DMS 273 (cell line): ENCODE measurements at regions not wholly inside any gene's neighbourhood (a gene's known extent, or its start where the extent isn't known, plus 50 kb on each side); places are given as distances from the start of the nearest gene placed in this dataset.

Experiments used
- DNase-seq: peaks from one replicate; lab custom pipeline; 2025; ENCODE audit not compliant: unreplicated experiment; lab: John Stamatoyannopoulos, UW

GRCh38 chr9:105828171-105828570, 133.8 kb downstream of the TMEM38B start:
- no peak for DNase-seq

- no peak for DNase-seq
These were observed 134.4 kb downstream of the TMEM38B start for GRCh38 chr9:105828596-105829213.

DNA sequence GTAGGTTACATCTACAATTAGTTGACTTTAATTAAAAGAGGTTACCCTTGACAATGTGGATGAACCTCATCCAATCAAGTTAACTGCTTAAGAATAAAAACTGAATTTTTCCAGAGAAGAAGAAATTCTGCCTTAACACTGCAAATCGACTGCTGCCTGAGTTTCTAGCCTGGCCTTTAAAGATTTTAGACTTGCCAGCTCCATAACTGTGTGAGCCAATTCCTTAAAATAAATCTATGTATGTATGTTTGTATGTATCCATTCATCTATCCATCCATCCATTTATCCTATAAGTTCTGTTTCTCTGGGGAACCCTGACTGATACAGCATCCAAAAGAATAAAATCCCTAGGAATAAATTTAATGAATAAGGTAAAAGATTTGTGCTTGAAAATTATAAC, 136.1 kb downstream of the TMEM38B start:
- no peak for DNase-seq

- DNase-seq, result no peak
These were observed 137.9 kb downstream of the TMEM38B start for GRCh38 chr9:105832096-105832710.

- no peak for DNase-seq
These were observed 139.1 kb downstream of the TMEM38B start for GRCh38 chr9:105833271-105833975.

DNA sequence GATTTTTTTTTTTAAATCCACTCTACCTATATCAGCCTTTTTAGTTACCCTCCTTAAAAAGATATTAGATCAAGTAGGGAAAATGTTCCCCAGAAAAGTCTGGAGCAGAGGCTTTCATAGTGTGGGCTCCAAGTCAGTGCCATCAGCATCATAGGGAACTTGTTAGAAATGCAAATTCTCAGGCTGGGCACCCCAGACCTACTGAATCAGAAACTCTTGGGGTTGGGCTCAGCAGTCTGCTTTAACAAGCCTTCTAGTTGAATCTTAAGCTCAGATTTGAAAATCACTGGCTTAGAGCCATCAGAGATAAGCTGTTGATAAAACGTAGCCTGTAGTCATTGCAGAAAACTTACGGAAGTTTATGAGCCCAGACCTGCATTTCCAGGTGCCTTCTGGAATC, 140.1 kb downstream of the TMEM38B start:
- peak; percentile 6 for DNase-seq

- DNase-seq, result peak; percentile 56
These were observed 141.4 kb downstream of the TMEM38B start for GRCh38 chr9:105835721-105836120.

GRCh38 chr9:105836936-105837660, 142.8 kb downstream of the TMEM38B start:
- peak; percentile 43 for DNase-seq

GRCh38 chr9:105841562-105841961, 147.2 kb downstream of the TMEM38B start:
- no peak for DNase-seq

DNA sequence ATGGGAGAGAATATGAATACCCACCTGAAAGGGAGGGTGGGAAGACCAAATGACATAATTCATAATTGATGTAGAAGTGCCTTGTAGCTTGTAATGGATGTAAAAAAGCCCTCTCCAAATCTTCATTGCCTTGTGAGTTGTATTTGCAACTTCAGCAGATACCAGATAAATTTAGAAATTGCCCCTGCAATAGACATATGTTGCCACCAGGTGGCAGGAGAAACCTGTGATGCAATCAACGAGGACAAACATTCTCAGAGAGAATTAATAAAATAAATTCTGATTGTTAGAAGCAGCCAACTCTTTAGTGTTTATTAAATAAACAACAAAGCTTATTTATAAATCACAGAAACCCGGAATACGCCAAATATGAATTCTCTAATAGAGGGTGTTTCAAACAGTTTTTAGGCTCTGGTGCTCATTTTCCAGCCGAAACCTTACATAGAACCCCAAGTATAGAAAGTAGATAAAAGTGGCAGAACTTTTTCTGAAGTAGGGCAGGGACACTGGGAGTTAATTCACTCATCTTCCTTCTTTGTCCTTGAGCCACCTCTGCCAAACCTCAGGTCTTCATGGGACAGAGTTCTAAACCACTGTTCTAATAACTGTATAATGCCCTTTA, 147.8 kb downstream of the TMEM38B start:
- DNase-seq, result peak; percentile 77

- no peak for DNase-seq
These were observed 152.5 kb downstream of the TMEM38B start for GRCh38 chr9:105846825-105847224.

GRCh38 chr9:105850852-105851500, 156.6 kb downstream of the TMEM38B start:
- no peak for DNase-seq

GRCh38 chr9:105854026-105854782, 159.9 kb downstream of the TMEM38B start:
- DNase-seq, result no peak

GRCh38 chr9:105854783-105855724, 160.7 kb downstream of the TMEM38B start:
- peak; percentile 34 for DNase-seq

DNA sequence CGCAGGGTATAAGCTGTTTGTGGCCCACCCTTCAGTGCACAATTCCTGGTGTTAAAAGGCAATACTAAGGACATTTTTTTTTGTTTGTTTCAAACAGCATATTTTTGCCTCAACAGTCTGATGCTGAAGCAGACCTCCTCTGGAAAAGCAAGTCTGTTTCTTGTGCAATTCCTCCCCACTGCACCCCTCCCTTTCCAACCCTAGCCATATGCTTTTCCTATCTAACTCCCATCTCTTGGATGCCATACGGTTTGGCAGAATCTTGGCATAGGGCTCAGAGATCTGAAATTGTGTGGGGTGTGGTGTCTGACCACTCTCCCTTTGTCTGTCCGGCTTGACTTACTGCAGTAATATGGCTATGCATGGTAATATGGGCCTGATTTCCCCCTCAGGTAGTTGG, 161.6 kb downstream of the TMEM38B start:
- DNase-seq, result peak; percentile 91

DNA sequence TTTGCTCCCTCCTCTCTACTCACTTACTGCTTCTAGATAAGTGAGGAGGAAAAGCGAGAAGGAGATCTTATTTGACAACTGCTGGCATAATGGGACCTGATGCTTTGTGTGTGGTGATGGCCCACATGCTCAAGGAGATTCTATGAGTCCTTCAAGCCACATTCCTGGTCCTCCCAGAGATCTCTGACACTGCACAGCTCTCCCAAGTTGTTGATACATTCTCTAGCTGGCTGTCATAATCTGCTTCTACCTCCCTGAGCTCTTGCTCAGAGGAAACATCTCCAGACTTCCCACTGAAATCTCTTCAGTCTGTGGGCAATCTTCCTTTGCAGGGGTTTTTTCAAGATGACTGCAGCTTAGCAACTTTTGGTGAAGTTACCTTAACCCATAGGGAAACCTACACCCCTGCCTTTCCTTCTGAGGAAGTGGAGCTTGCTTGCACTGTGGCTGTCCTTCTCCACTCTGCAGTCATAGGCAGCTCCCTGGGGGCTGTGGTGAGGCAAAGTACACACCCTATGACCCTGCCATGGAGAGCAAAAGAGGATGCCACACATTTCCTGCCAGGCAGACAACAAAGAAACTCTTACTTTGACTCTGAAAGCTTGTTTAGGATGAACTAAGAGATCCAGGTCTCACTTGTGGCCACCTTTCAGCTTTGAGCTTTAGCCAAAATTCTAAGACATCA, 163.8 kb downstream of the TMEM38B start:
- no peak for DNase-seq

DNA sequence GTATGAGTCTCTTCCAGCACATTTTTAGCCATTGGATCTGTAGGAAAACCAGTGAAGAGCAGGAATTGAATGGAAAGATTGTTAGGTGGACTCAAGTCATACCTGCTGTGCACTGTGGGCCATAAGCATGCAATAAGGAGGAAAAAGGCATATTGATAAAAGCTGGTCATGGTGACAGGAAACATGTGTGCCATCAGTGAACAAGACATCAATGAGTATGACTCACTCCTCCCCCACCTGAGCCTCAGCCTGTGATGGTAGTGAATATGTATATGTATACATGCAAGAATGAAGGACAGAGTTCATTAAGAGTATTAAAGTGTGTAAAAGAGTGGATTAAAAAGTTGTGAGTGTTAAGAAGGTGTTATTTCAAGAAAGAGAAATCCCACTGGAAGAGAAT, 164.5 kb downstream of the TMEM38B start:
- no peak for DNase-seq

- DNase-seq, result no peak
These were observed 165.2 kb downstream of the TMEM38B start for GRCh38 chr9:105859428-105860091.
